Activated T-cell treated with anti-CD3 and anti-CD28 coated beads, Interleukin-2, amount 50 U/mL, for 4 hours (primary cell): ENCODE measurements at regions not wholly inside any gene's neighbourhood (a gene's known extent, or its start where the extent isn't known, plus 50 kb on each side); places are given as distances from the start of the nearest gene placed in this dataset.
"Not testable (repeated sequence)": the region's sequence is repeated elsewhere in the genome, so short reads cannot be mapped to it uniquely, and the experiment has no call there.

Source experiments
- ATAC-seq, 2 donors: fragments of 200-7000 bp; cut with Tn5 transposase; one replicate each; pipeline ENCODE4 v1.10.0; 2021
- DNase-seq: peaks from one replicate; pipeline ENCODE4 v3.0.0-alpha.2; 2020
- H3K27me3 Mint-ChIP-seq: one replicate; pipeline ENCODE4 v1.8.0; 2021; ENCODE audit warnings: low read depth, mixed read lengths
- H3K36me3 Mint-ChIP-seq: one replicate; pipeline ENCODE4 v1.8.0; 2022; ENCODE audit warnings: mixed read lengths; ENCODE audit not compliant: insufficient read depth
- H3K4me1 Mint-ChIP-seq: one replicate; pipeline ENCODE4 v1.8.0; 2021; ENCODE audit warnings: low read depth, mixed read lengths
- H3K4me3 Mint-ChIP-seq: one replicate; pipeline ENCODE4 v1.8.0; 2021; ENCODE audit warnings: mild to moderate bottlenecking, moderate library complexity, mixed read lengths
- H3K9me3 Mint-ChIP-seq: one replicate; pipeline ENCODE4 v1.8.0; 2021; ENCODE audit warnings: mixed read lengths

DNA sequence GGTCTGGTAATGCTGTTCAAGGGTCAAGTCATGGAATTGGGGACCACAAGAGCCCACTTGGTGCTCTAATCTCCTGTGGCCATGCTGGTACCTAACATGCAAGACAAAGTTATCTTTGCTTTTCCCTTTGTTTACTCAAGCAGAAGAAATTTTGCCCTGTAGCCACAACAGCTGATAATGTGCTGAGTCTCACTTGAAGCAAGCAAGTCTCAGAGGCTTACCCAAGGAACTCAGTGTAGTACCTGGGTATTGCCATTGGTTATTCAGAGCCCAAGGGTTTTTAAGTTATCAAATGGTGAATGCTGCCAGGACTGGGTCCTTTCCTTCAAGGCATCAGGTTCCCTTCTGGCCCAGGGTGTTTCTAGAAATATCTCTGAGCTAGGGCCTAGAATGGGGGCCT is 198.9 kb upstream of the RNPC3 start:
- no peaks in the 10 kb centered on the region for H3K27me3 Mint-ChIP-seq
- peaks cover 10% of the 10 kb centered on the region for H3K9me3 Mint-ChIP-seq
- ATAC-seq: no peak
- no peak for DNase-seq
- no peaks in the 10 kb centered on the region for H3K36me3 Mint-ChIP-seq
- H3K4me1 Mint-ChIP-seq: no peaks in the 10 kb centered on the region
- no peak overlapping the region for H3K4me3 Mint-ChIP-seq

DNA sequence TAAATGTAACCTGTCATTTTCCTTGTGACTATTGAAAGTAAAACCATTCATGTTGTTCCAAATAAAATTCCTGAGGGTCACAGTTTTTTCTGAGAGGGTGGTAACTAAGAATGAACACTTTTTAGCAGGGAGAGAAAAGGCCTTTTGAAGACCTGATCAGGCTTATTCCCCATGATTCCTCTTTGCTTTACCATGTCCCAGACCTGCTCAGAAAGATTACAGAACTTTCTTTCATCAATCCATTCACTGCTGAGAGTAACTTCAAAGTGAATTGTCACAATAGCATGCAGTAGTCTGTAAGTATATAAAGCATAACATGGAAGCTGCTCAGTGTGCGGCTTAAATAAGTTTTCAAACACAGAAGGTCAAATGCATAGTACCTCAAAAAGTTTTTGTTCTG is 201.5 kb upstream of the COL11A1 start:
- H3K4me3 Mint-ChIP-seq: no peak overlapping the region
- ATAC-seq (no peak), DNase-seq (no peak)
- no peaks in the 10 kb centered on the region for H3K27me3 Mint-ChIP-seq
- H3K9me3 Mint-ChIP-seq: peaks cover 5% of the 10 kb centered on the region
- no peaks in the 10 kb centered on the region for H3K36me3 Mint-ChIP-seq
- H3K4me1 Mint-ChIP-seq: no peaks in the 10 kb centered on the region

- ATAC-seq: no peak
- DNase-seq: no peak
These were observed 199.4 kb upstream of the COL11A1 start for GRCh38 chr1:103307751-103308150.

GRCh38 chr1:103283841-103284669 is 175.7 kb upstream of the COL11A1 start:
- no peak for DNase-seq
- Mint-ChIP-seq H3K9me3 (peaks cover 5% of the 10 kb centered on the region), H3K4me1 (no peaks in the 10 kb centered on the region), H3K27me3 (no peaks in the 10 kb centered on the region), H3K4me3 (no peak overlapping the region), H3K36me3 (no peaks in the 10 kb centered on the region)
- ATAC-seq: no peak

More at GRCh38 chr1:103307751-103308150, 199.4 kb upstream of the COL11A1 start:
- Mint-ChIP-seq H3K27me3 (no peaks in the 10 kb centered on the region), H3K9me3 (peaks cover 5% of the 10 kb centered on the region), H3K36me3 (no peaks in the 10 kb centered on the region), H3K4me3 (no peak overlapping the region), H3K4me1 (no peaks in the 10 kb centered on the region)

- Mint-ChIP-seq H3K4me1 (no peaks in the 10 kb centered on the region), H3K9me3 (peaks cover 4% of the 10 kb centered on the region), H3K4me3 (no peak overlapping the region), H3K27me3 (no peaks in the 10 kb centered on the region), H3K36me3 (no peaks in the 10 kb centered on the region)
- ATAC-seq: no peak
- DNase-seq: no peak
These were observed 175.0 kb upstream of the COL11A1 start for GRCh38 chr1:103283371-103283770.

- Mint-ChIP-seq H3K36me3 (no peaks in the 10 kb centered on the region), H3K4me1 (no peaks in the 10 kb centered on the region), H3K4me3 (no peak overlapping the region), H3K27me3 (no peaks in the 10 kb centered on the region), H3K9me3 (peaks cover 4% of the 10 kb centered on the region)
- ATAC-seq (no peak), DNase-seq (no peak)
These were observed 167.4 kb upstream of the COL11A1 start for GRCh38 chr1:103275725-103276124.

DNA sequence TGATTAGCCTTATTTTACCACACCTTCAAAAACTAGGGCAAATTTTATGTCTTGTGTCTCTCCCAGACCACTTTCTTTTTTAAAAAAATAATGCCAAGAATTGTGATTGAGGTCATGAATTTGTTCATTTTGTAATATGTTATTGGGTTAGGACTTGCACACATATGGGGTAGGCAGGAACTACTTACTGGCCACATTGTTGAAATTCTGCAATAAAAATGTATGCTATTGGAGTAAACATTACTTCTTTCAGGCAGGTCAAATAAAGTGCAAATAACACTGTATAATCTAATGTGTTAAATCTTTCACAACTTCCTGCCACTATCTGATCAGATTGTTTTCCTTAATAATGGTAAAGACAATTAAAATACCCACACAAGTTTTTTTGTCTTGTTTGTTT is 166.6 kb upstream of the COL11A1 start:
- no peak for ATAC-seq
- no peaks in the 10 kb centered on the region for H3K4me1 Mint-ChIP-seq

GRCh38 chr1:103273106-103273505 is 164.8 kb upstream of the COL11A1 start:
- H3K4me3 Mint-ChIP-seq: no peak overlapping the region
- ATAC-seq (no peak), DNase-seq (no peak)
- no peaks in the 10 kb centered on the region for H3K4me1 Mint-ChIP-seq
- no peaks in the 10 kb centered on the region for H3K9me3 Mint-ChIP-seq
- no peaks in the 10 kb centered on the region for H3K27me3 Mint-ChIP-seq
- no peaks in the 10 kb centered on the region for H3K36me3 Mint-ChIP-seq

More for the DNA sequence above, 166.6 kb upstream of the COL11A1 start:
- no peak overlapping the region for H3K4me3 Mint-ChIP-seq
- H3K9me3 Mint-ChIP-seq: no peaks in the 10 kb centered on the region
- H3K27me3 Mint-ChIP-seq: no peaks in the 10 kb centered on the region
- H3K36me3 Mint-ChIP-seq: no peaks in the 10 kb centered on the region
- no peak for DNase-seq

DNA sequence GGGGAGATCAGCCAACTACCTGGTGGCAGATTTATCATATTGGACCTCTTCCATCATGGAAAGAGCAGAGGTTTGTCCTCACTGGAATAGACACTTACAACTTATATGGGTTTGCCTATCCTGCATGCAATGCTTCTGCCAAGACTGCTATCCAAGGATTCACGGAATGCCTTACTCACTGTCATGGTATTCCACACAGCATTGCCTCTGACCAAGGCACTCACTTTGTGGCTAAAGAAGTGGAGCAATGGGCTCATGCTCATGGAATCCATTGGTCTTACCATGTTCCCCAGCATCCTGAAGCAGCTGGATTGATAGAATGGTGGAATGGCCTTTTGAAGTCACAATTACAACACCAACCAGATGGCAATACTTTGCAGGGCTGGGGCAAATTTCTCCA is 163.1 kb upstream of the COL11A1 start:
- H3K27me3 Mint-ChIP-seq, H3K4me1 Mint-ChIP-seq, DNase-seq, H3K4me3 Mint-ChIP-seq, H3K36me3 Mint-ChIP-seq, H3K9me3 Mint-ChIP-seq, ATAC-seq: not testable (repeated sequence)

GRCh38 chr1:103267893-103268292 is 159.6 kb upstream of the COL11A1 start:
- DNase-seq (no peak), ATAC-seq (no peak)
- H3K27me3 Mint-ChIP-seq: no peaks in the 10 kb centered on the region
- H3K9me3 Mint-ChIP-seq: no peaks in the 10 kb centered on the region
- no peak overlapping the region for H3K4me3 Mint-ChIP-seq
- no peaks in the 10 kb centered on the region for H3K4me1 Mint-ChIP-seq
- H3K36me3 Mint-ChIP-seq: no peaks in the 10 kb centered on the region

DNA sequence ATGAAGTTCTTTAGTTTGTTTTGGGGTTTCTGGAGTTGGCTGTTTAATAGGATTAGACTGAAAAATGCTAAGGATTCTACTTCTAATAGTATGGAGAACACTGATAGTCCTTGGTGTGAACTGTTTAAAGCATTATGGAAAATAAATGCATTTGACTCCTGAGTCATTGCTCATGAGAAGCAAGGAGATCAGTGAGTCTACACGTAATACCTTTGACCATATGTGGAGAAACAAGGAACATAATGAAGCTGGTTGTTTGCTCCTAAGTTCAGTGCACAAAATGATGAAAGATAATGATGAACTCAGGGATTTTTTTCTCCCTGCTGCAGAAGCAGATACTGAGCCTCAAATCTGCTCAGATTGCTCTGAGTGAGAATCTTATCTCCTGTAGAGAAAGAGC is 158.9 kb upstream of the COL11A1 start:
- Mint-ChIP-seq H3K9me3 (no peaks in the 10 kb centered on the region), H3K4me3 (no peak overlapping the region), H3K36me3 (no peaks in the 10 kb centered on the region), H3K27me3 (no peaks in the 10 kb centered on the region), H3K4me1 (no peaks in the 10 kb centered on the region)
- DNase-seq (no peak), ATAC-seq (no peak)

GRCh38 chr1:103266036-103266435 is 157.7 kb upstream of the COL11A1 start:
- H3K27me3 Mint-ChIP-seq: no peaks in the 10 kb centered on the region
- no peaks in the 10 kb centered on the region for H3K36me3 Mint-ChIP-seq
- no peak overlapping the region for H3K4me3 Mint-ChIP-seq
- DNase-seq (no peak), ATAC-seq (no peak)
- no peaks in the 10 kb centered on the region for H3K4me1 Mint-ChIP-seq
- H3K9me3 Mint-ChIP-seq: no peaks in the 10 kb centered on the region

DNA sequence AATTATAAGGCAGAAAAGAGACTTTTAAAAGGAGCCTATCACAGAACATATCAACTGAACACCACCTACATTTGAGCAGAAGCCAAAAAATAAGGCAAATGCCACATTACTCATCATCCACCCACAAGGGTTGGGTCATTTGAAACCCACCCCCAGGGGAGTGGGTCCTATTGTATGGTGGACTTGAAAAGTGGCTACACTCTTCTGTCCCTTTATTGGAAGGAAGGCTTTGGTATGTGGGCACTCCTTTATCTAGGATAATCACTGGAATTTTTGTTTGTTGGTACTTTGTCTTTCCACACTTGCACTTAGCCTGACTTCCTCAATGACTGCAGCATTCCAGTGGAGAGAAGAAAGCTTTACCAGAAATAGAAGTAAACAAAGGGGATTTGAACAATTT is 157.2 kb upstream of the COL11A1 start:
- Mint-ChIP-seq H3K4me3 (no peak overlapping the region), H3K9me3 (no peaks in the 10 kb centered on the region), H3K4me1 (no peaks in the 10 kb centered on the region), H3K27me3 (no peaks in the 10 kb centered on the region), H3K36me3 (no peaks in the 10 kb centered on the region)
- DNase-seq: no peak
- no peak for ATAC-seq

GRCh38 chr1:103259982-103260381 is 151.7 kb upstream of the COL11A1 start:
- Mint-ChIP-seq H3K36me3 (no peaks in the 10 kb centered on the region), H3K4me1 (no peaks in the 10 kb centered on the region), H3K9me3 (peaks cover 3% of the 10 kb centered on the region), H3K4me3 (no peak overlapping the region), H3K27me3 (no peaks in the 10 kb centered on the region)
- no peak for ATAC-seq
- no peak for DNase-seq

DNA sequence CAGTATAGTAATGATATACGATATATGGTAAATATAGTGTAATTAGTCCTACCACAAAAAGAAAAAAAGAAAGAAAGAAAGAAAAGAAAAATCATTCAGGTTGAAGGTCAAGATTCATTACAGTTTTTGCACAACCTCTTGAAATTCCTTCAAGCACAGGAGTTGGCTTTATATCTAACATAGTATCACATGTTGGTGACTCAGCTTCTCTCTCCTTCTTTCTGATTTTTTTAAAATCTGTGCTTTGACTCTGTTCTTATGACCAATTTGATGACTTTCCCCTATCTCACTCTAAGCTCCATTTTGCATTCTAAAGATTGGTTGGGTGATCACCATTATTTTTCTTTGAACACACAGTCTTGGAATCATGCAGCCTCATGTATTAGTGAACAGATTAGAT is 148.2 kb upstream of the COL11A1 start:
- H3K36me3 Mint-ChIP-seq: no peaks in the 10 kb centered on the region
- no peak overlapping the region for H3K4me3 Mint-ChIP-seq
- no peaks in the 10 kb centered on the region for H3K27me3 Mint-ChIP-seq
- peaks cover 3% of the 10 kb centered on the region for H3K9me3 Mint-ChIP-seq
- ATAC-seq: no peak
- no peaks in the 10 kb centered on the region for H3K4me1 Mint-ChIP-seq
- no peak for DNase-seq
